Dermis microvascular lymphatic vessel endothelial cell (primary cell): ENCODE measurements at regions not wholly inside any gene's neighbourhood (a gene's known extent, or its start where the extent isn't known, plus 50 kb on each side); places are given as distances from the start of the nearest gene placed in this dataset.

Experiments
- DNase-seq, 2 donors: peaks; one replicate each; pipeline versions ENCODE4 v3.0.0 to v3.0.0-alpha.2; 2010; ENCODE audit warnings: low read depth in 2 of 2

GRCh38 chr12:124517260-124518050 lies 50.0 kb downstream of the NCOR2 start:
- DNase-seq: peak in 1 of 2 donors; percentile 80

- no peak for DNase-seq
Measured at GRCh38 chr12:124516850-124517249, 50.6 kb downstream of the NCOR2 start.

DNA sequence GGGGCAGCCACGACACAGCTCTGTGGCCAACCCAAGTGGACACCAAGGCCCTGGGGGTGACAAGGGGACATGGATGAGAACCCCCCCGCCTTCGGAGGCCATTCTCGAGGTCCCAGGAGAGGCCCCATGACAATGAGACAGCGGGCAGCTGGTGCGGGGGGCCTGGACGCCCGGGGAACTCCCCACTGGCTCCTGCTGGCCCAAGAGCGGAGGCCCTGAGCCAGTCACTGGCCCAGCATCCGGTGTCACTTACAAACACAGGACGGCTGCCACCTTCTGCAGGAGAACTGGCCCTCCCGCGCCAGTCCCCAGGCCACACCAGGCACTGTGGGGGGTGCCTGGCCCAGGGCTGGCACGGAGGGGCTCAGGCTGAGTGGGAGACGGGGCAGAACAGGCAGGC lies 51.4 kb downstream of the NCOR2 start:
- DNase-seq: no peak

- DNase-seq: no peak
Measured at GRCh38 chr12:124514996-124515932, 52.1 kb downstream of the NCOR2 start.

- DNase-seq: no peak
Measured at GRCh38 chr12:124514145-124514995, 53.0 kb downstream of the NCOR2 start.

DNA sequence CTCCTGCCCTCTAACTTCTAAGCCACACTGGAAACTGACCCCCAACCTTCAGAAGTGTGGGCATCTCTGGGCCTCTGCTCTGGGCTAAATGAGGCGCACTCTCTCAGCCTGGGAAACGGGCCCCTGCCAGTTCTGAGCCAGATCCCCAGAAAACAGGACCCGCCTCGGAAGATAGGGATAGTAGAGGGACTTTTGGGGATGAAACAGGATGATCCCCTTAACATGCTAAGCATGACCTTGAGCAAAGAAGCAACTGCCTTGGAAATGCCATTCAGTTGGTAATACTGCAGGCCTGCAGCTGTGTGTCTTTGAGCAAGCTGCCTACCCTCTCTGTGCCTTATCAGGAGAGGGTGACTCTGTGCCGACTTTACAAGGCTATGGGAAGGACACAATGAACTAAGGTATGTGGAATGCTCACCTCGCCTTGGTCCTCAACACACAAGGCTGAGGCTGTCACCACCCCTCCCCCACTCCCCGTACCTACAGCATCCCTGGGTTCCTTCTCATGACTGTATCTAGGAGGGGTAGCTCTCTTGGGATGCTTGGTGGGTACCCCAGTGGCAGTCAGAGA lies 54.0 kb downstream of the NCOR2 start:
- DNase-seq: no peak

DNA sequence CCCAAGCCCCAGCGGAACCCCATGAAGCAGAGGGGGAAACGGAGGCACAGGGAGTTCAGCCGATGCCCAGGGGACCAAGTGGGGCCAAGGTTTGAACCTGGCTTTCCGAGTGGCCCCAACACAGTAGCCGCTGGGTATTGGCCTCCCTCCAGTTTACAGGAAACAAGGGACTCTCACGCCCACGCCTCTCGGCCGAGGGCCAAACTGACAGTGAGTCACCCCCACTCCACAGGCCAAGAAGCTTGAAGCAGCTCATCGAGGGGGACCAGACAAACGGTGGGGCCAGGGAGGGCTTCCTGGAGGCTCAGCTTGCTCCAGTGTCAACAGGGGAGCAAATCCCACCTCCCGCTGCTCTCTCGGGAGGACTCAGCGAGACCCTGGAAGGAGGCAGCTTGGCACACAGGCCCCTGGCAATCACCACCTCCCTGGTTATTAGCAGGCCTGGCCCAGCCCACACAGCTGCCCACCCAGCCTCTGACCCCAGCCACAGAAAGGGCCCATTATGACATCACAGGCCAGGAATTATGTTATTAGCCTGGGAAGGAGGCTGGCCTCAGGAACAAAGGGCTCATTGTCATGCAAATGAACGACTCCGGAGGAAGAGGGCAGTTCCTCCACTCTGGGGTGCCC lies 54.6 kb downstream of the NCOR2 start:
- DNase-seq: peak; percentile 81 to 97

GRCh38 chr12:124511259-124511985 lies 56.0 kb downstream of the NCOR2 start:
- no peak for DNase-seq

DNA sequence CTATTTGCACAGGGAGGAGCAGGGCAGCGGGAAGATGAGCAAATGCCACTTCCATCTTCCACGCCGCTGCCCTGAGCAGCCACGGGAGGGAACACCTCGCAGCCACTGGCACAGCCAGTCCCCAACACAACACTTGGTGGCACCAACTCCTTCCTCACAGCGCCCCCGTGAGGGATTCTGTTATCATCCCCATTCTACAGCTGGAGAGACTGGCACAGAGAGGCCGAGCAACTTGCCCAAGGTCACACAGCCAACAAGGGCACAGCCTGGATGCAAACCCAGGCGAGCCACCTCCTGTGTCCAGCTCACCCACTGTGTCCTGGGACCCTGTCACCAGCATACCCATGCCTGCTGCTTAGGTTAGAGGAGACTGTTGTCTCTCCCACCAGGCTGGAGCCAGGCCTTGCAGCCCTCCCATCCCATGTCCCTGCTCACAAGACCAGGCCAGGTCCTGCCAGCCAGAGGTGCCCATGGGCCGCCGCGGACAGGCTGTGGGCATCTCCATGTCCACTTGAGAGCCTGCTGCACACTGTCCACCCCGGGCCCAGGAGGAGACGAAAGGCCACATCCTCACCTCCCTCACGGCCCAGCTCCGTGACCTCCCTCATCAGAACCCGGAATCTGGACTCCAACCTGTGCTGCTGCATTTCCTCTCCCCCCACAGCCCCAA lies 57.0 kb downstream of the NCOR2 start:
- DNase-seq: no peak

GRCh38 chr12:124509676-124510300 lies 57.6 kb downstream of the NCOR2 start:
- DNase-seq: peak in 1 of 2 donors; percentile 39

GRCh38 chr12:124509300-124509675 lies 58.1 kb downstream of the NCOR2 start:
- no peak for DNase-seq

GRCh38 chr12:124508381-124509079 lies 58.9 kb downstream of the NCOR2 start:
- no peak for DNase-seq

- no peak for DNase-seq
Measured at GRCh38 chr12:124507188-124508109, 60.0 kb downstream of the NCOR2 start.

DNA sequence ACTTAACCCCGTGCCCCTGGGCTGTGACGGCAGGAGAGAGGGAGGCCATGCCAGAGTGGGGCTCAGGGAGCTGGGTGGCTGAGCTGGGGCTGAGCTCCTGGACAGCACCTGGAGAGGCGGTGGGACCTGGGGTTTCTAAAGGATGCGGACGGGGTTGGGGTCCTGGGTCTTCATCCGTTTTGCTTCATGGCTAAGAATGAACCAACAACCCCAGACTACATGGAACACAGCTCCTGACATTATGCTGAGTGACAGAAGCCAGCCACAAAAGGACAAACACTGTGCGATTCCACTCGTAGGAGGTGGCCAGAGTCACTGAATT lies 60.6 kb downstream of the NCOR2 start:
- DNase-seq: no peak

GRCh38 chr12:124506145-124506831 lies 61.1 kb downstream of the NCOR2 start:
- DNase-seq: peak; percentile 48 to 73

DNA sequence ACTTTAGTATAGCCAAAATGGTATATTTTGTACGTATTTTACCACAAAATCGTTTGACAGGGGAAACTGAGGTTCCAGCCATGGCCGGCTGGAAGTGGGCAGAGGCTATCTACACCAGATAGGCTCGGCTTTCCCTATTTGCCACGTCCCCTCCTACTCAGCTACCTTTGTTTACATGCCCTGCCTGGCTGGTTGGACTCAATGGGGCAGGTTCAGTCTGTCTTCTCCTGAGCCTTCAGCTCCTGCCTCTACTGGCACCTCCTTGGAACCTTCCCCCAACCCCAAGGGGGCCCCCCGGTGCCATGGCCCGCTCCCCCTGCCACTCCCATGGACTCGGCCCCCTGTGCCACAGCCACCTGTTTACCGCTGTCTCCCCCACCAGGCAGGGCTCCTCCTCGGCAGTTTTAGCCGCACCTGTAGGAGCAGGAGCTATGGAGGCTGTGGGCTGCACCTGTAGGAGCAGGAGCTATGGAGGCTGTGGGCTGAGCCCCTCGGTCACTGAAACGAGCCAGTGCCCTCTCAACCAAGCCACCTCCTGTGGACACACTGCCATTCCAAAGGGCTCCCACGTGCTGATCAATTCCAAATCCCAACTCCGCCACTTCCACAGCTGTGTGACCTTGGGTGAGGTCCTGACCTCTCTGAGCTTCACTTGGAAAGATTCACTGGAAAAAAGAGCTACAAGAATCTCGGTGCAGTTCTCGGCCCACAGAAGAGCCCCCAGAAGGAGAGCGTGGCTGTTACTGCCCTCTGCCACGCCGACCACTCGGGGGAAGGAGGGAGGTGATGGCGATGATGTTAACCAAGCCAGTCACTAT lies 62.2 kb downstream of the NCOR2 start:
- DNase-seq: no peak
